HG03060 (cell line): ENCODE measurements at regions not wholly inside any gene's neighbourhood (a gene's known extent, or its start where the extent isn't known, plus 50 kb on each side); places are given as distances from the start of the nearest gene placed in this dataset.
"Not testable (repeated sequence)": the region's sequence is repeated elsewhere in the genome, so short reads cannot be mapped to it uniquely, and the experiment has no call there.

Experiments
- ATAC-seq: cut with Tn5 transposase; IDR thresholded peaks from one replicate; pipeline ENCODE4 v1.9.1; 2021; ENCODE audit warnings: low read depth, moderate number of reproducible peaks; ENCODE audit not compliant: unreplicated experiment

- ATAC-seq = no peak
Measured at GRCh38 chr5:19233573-19233972, 754.4 kb downstream of the CDH18 start.

GRCh38 chr5:19235101-19235584 lies 752.9 kb downstream of the CDH18 start:
- no peak for ATAC-seq

- ATAC-seq = no peak
Measured at GRCh38 chr5:19240170-19240569, 747.8 kb downstream of the CDH18 start.

GRCh38 chr5:19241690-19242089 lies 746.3 kb downstream of the CDH18 start:
- no peak for ATAC-seq

- ATAC-seq = not testable (repeated sequence)
Measured at GRCh38 chr5:19246191-19246590, 741.8 kb downstream of the CDH18 start.

- no peak for ATAC-seq
Measured at GRCh38 chr5:19247302-19247701, 740.7 kb downstream of the CDH18 start.

- no peak for ATAC-seq
Measured at GRCh38 chr5:19256036-19256435, 732.0 kb downstream of the CDH18 start.

- no peak for ATAC-seq
Measured at GRCh38 chr5:19258686-19259085, 729.3 kb downstream of the CDH18 start.

GRCh38 chr5:19261879-19262278 lies 726.1 kb downstream of the CDH18 start:
- no peak for ATAC-seq

- no peak for ATAC-seq
Measured at GRCh38 chr5:19264821-19265220, 723.2 kb downstream of the CDH18 start.

- no peak for ATAC-seq
Measured at GRCh38 chr5:19266791-19267190, 721.2 kb downstream of the CDH18 start.

GRCh38 chr5:19270153-19270552 lies 717.8 kb downstream of the CDH18 start:
- ATAC-seq = no peak

GRCh38 chr5:19274578-19274977 lies 713.4 kb downstream of the CDH18 start:
- ATAC-seq = no peak

GRCh38 chr5:19285286-19285685 lies 702.7 kb downstream of the CDH18 start:
- no peak for ATAC-seq

- ATAC-seq = not testable (repeated sequence)
Measured at GRCh38 chr5:19287548-19288277, 700.3 kb downstream of the CDH18 start.

- ATAC-seq = not testable (repeated sequence)
Measured at GRCh38 chr5:19288311-19288710, 699.7 kb downstream of the CDH18 start.

- no peak for ATAC-seq
Measured at GRCh38 chr5:19297934-19298333, 690.1 kb downstream of the CDH18 start.

GRCh38 chr5:19301271-19301670 lies 686.7 kb downstream of the CDH18 start:
- ATAC-seq = no peak

GRCh38 chr5:19314840-19315239 lies 673.2 kb downstream of the CDH18 start:
- no peak for ATAC-seq

- no peak for ATAC-seq
Measured at GRCh38 chr5:19319252-19319651, 668.7 kb downstream of the CDH18 start.

- ATAC-seq = no peak
Measured at GRCh38 chr5:19322716-19323485, 665.1 kb downstream of the CDH18 start.

- no peak for ATAC-seq
Measured at GRCh38 chr5:19334278-19334677, 653.7 kb downstream of the CDH18 start.
